Lower leg skin (tissue), 3 donors: ENCODE measurements at regions not wholly inside any gene's neighbourhood (a gene's known extent, or its start where the extent isn't known, plus 50 kb on each side); places are given as distances from the start of the nearest gene placed in this dataset.

Source experiments
- CTCF ChIP-seq, 3 donors: fragments of 450-650 bp; IDR thresholded peaks; one replicate each; pipeline ENCODE4 v1.5.1; 2016; ENCODE audit warnings: antibody characterized with exemption in 3 of 3, mild to moderate bottlenecking in 3 of 3, moderate library complexity in 2 of 3
- POLR2A ChIP-seq, 2 donors: fragments of 450-650 bp; IDR thresholded peaks; one replicate each; pipeline ENCODE4 v1.6.1; 2016 to 2017; ENCODE audit warnings: antibody characterized with exemption in 2 of 2, mild to moderate bottlenecking in 1 of 2, moderate library complexity in 1 of 2

- no peak for TF ChIP-seq CTCF (IDR thresholded peaks at IDR 0.05)
- TF ChIP-seq POLR2A (IDR thresholded peaks at IDR 0.05) = no peak
Measured at GRCh38 chr13:72146816-72147215, 279.8 kb upstream of the DACH1 start.
